ENCODE measurements at regions not wholly inside any gene's neighbourhood (a gene's known extent, or its start where the extent isn't known, plus 50 kb on each side); places are given as distances from the start of the nearest gene placed in this dataset.
A peak's percentile ranks its signal among the peaks of the same experiment; 100 is the strongest.

- no peaks in the 10 kb centered on the region for H3K36me3 ChIP-seq (ENCODE audit: low read depth)
- BruUV-seq (replicated peaks), result no TSS peak
- POLR2A ChIA-PET (ENCODE audit: unreplicated experiment), result no interaction called here
- CTCF ChIA-PET, result no interaction called here
- no peak overlapping the region for H3K4me3 ChIP-seq
- no peaks in the 10 kb centered on the region for H3K27me3 ChIP-seq (ENCODE audit: insufficient read depth, low read depth)
- intact Hi-C loops (cut with micrococcal nuclease; ENCODE audit: unreplicated experiment), result no loop called here
- no peak overlapping the region for H3K4me2 ChIP-seq
- peaks cover 38% of the 10 kb centered on the region for H3K4me1 ChIP-seq (replicated peaks; ENCODE audit: insufficient read depth)
- H3K27ac ChIP-seq, result no peak overlapping the region; the same call in 1 of the 2 replicates
- DNase-seq, result no peak
- no peaks in the 10 kb centered on the region for H3K79me2 ChIP-seq (ENCODE audit: low read depth)
- no peaks in the 10 kb centered on the region; the same call in 1 of the 2 replicates for H3K9me3 ChIP-seq (ENCODE audit: insufficient read depth, low read depth)
- H4K20me1 ChIP-seq (ENCODE audit: insufficient read depth), result no peaks in the 10 kb centered on the region
- H3F3A ChIP-seq (ENCODE audit: insufficient read depth, low read depth), result peaks cover 24% of the 10 kb centered on the region; the same call in 1 of the 2 replicates
- no peaks in the 10 kb centered on the region for H3K9me2 ChIP-seq (ENCODE audit: insufficient read depth)
- H2AFZ ChIP-seq, result no peak overlapping the region
- TF ChIP-seq CTCF (conservative IDR thresholded peaks at IDR 0.05) (no peak), EZH2 (IDR thresholded peaks at IDR 0.05; ENCODE audit: low read depth) (no peak)
Measured at GRCh38 chr1:60575326-60575977, 501.9 kb upstream of the C1orf87 start.

GRCh38 chr1:60573726-60574409 lies 500.3 kb upstream of the C1orf87 start:
- peak overlapping the region; percentile 96 for H3K27ac ChIP-seq
- intact Hi-C loops (cut with micrococcal nuclease; ENCODE audit: unreplicated experiment), result loop anchor here (2.0 kb wide), 1 partner anchor 153 kb away; no protein-coding TSS in a partner anchor
- peak overlapping the region; percentile 25; the same call in 1 of the 2 replicates for H2AFZ ChIP-seq
- H3K27me3 ChIP-seq (ENCODE audit: insufficient read depth, low read depth), result no peaks in the 10 kb centered on the region
- H3K9me3 ChIP-seq (ENCODE audit: insufficient read depth, low read depth), result no peaks in the 10 kb centered on the region; the same call in 1 of the 2 replicates
- no peaks in the 10 kb centered on the region for H3K9me2 ChIP-seq (ENCODE audit: insufficient read depth)
- no peaks in the 10 kb centered on the region for H3K36me3 ChIP-seq (ENCODE audit: low read depth)
- TSS peak; percentile 74 for BruUV-seq (replicated peaks)
- peaks cover 33% of the 10 kb centered on the region for H3F3A ChIP-seq (ENCODE audit: insufficient read depth, low read depth)
- H3K4me3 ChIP-seq, result peak overlapping the region; percentile 33; the same call in 1 of the 2 replicates
- H3K79me2 ChIP-seq (ENCODE audit: low read depth), result no peaks in the 10 kb centered on the region
- CTCF ChIA-PET, result interaction anchor here (0.9 kb wide), 1 partner anchor 87 kb away, joined by 3 read pairs; no protein-coding TSS in a partner anchor
- peaks cover 54% of the 10 kb centered on the region for H3K4me1 ChIP-seq (replicated peaks; ENCODE audit: insufficient read depth)
- H3K4me2 ChIP-seq, result peak overlapping the region; percentile 71
- no peaks in the 10 kb centered on the region for H4K20me1 ChIP-seq (ENCODE audit: insufficient read depth)
- DNase-seq, result peak; percentile 29 to 92
- TF ChIP-seq CTCF (conservative IDR thresholded peaks at IDR 0.05) (no peak), EZH2 (IDR thresholded peaks at IDR 0.05; ENCODE audit: low read depth) (no peak)
- POLR2A ChIA-PET (ENCODE audit: unreplicated experiment), result no interaction called here

GRCh38 chr1:60573121-60573520 lies 499.6 kb upstream of the C1orf87 start:
- peaks cover 61% of the 10 kb centered on the region for H3K4me1 ChIP-seq (replicated peaks; ENCODE audit: insufficient read depth)
- peak in 1 of 2 experiments; percentile 89 for DNase-seq
- peak overlapping the region; percentile 96 for H3K27ac ChIP-seq
- H3K4me3 ChIP-seq, result peak overlapping the region; percentile 33; the same call in 1 of the 2 replicates
- no peaks in the 10 kb centered on the region for H3K79me2 ChIP-seq (ENCODE audit: low read depth)
- intact Hi-C loops (cut with micrococcal nuclease; ENCODE audit: unreplicated experiment), result loop anchor here (2.0 kb wide), 1 partner anchor 154 kb away; no protein-coding TSS in a partner anchor
- peak overlapping the region; percentile 71 for H3K4me2 ChIP-seq
- H3K36me3 ChIP-seq (ENCODE audit: low read depth), result no peaks in the 10 kb centered on the region
- H4K20me1 ChIP-seq (ENCODE audit: insufficient read depth), result no peaks in the 10 kb centered on the region
- H3F3A ChIP-seq (ENCODE audit: insufficient read depth, low read depth), result peaks cover 38% of the 10 kb centered on the region
- no peak for TF ChIP-seq CTCF (conservative IDR thresholded peaks at IDR 0.05)
- TF ChIP-seq EZH2 (IDR thresholded peaks at IDR 0.05; ENCODE audit: low read depth), result no peak
- POLR2A ChIA-PET (ENCODE audit: unreplicated experiment), result no interaction called here
- no peaks in the 10 kb centered on the region for H3K9me2 ChIP-seq (ENCODE audit: insufficient read depth)
- no peaks in the 10 kb centered on the region for H3K27me3 ChIP-seq (ENCODE audit: insufficient read depth, low read depth)
- CTCF ChIA-PET, result interaction anchor here (0.9 kb wide), 1 partner anchor 88 kb away, joined by 3 read pairs; no protein-coding TSS in a partner anchor
- H3K9me3 ChIP-seq (ENCODE audit: insufficient read depth, low read depth), result no peaks in the 10 kb centered on the region; the same call in 1 of the 2 replicates
- TSS peak; percentile 31 for BruUV-seq (replicated peaks)
- no peak overlapping the region for H2AFZ ChIP-seq
